ENCODE measurements at regions not wholly inside any gene's neighbourhood (a gene's known extent, or its start where the extent isn't known, plus 50 kb on each side); places are given as distances from the start of the nearest gene placed in this dataset.

DNA sequence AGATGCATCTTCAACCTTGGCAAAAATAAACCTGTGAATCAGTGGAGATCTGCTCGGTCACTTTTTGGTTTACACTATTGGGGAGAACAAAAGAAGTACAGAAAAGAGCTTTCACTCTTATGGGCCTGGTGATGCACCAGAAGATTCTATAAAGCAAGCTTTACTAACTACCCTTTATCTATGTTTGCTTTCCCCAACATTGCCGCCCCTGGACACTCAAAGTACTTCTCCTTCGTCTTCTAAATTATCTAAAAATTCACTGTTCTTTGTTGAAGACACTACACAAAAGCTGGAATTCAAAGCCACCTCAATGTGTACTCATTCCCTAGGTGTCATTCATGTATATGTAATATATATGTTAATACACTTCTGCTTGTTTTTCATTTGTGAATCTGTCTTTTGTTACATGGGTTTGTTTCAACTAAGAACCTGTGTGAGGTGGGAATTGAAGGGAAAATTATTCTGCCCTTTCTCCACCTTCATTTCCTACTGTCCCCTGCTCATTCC, 97.9 kb upstream of the BTN3A2 start:
- Histone ChIP-seq H3K27ac (ENCODE audit: insufficient read length, low read depth, low read length) (no peak overlapping the region), H2AFZ (ENCODE audit: low read length) (no peak overlapping the region), H3T11ph (ENCODE audit: low read length) (no peak overlapping the region), H2BK12ac (ENCODE audit: insufficient read length, low read depth, low read length) (no peak overlapping the region), H4K20me1 (ENCODE audit: control insufficient read depth, insufficient read depth, insufficient read length) (no peaks in the 10 kb centered on the region), H2BK120ac (ENCODE audit: low read depth, low read length, poor library complexity, severe bottlenecking) (no peak overlapping the region), H3K9me3 (ENCODE audit: control insufficient read depth, low read depth, low read length) (no peaks in the 10 kb centered on the region), H4K8ac (replicated peaks; ENCODE audit: insufficient read length, low read depth, low read length) (no peak overlapping the region), H3K79me1 (ENCODE audit: insufficient read depth, low read depth, low read length, poor library complexity, severe bottlenecking) (no peaks in the 10 kb centered on the region), H3K56ac (ENCODE audit: insufficient read length, low read depth, low read length) (no peak overlapping the region), H3K27me3 (ENCODE audit: insufficient read depth, low read length) (no peaks in the 10 kb centered on the region), H4K91ac (ENCODE audit: insufficient read length, low read depth, low read length) (no peak overlapping the region), H3K23me2 (ENCODE audit: insufficient read length, low read depth, low read length, poor library complexity, severe bottlenecking) (peaks cover 7% of the 10 kb centered on the region), H3K4me1 (ENCODE audit: insufficient read depth, low read length) (no peaks in the 10 kb centered on the region; the same call in 1 of the 2 replicates), H2AK5ac (ENCODE audit: insufficient read length, low read length) (no peak overlapping the region), H3K14ac (ENCODE audit: insufficient read depth, low read length) (no peak overlapping the region), H3K79me2 (ENCODE audit: insufficient read depth, low read length) (no peaks in the 10 kb centered on the region; the same call in 1 of the 2 replicates), H3K4me2 (ENCODE audit: insufficient read depth, insufficient read length, low read length) (no peak overlapping the region), H2BK15ac (ENCODE audit: low read depth, low read length) (no peak overlapping the region), H3K23ac (ENCODE audit: insufficient read length, low read depth, low read length) (no peak overlapping the region), H2BK20ac (ENCODE audit: low read depth, low read length, poor library complexity, severe bottlenecking) (no peak overlapping the region), H3K9ac (ENCODE audit: extremely low read depth, insufficient read length, low read length) (no peak overlapping the region), H4K5ac (ENCODE audit: insufficient read length, low read depth, low read length) (no peak overlapping the region), H3K4ac (ENCODE audit: low read depth, low read length) (no peak overlapping the region), H3K18ac (ENCODE audit: insufficient read length, low read depth, low read length) (no peak overlapping the region), H2BK5ac (ENCODE audit: insufficient read length, low read length) (no peak overlapping the region)
- Mint-ChIP-seq H3K27me3 (ENCODE audit: low read depth) (peaks cover 3% of the 10 kb centered on the region), H3K4me1 (peaks cover 31 to 37% of the 10 kb centered on the region in 2 experiments), H3K4me3 (no peak overlapping the region), H3K27ac (peak overlapping the region in 2 of 3 experiments; percentile 4 to 88; a peak in 3 of 7 replicates), H3K36me3 (ENCODE audit: insufficient read depth in 1 of 3, low read depth in 3 of 3) (no peaks in the 10 kb centered on the region; a peak in 2 of 7 replicates), H3K9me3 (no peaks in the 10 kb centered on the region)
- DNase-seq: no peak
- no peak for TF ChIP-seq CTCF (conservative IDR thresholded peaks at IDR 0.05)
- no CpG with 5 or more reads among the region's 3 CpGs for WGBS (ENCODE audit: extremely low coverage, insufficient read length, low lambda C conversion rate)

Measured in H9 (cell line).